Neuronal stem cell (in vitro differentiated cells): ENCODE measurements at regions not wholly inside any gene's neighbourhood (a gene's known extent, or its start where the extent isn't known, plus 50 kb on each side); places are given as distances from the start of the nearest gene placed in this dataset.
A peak's percentile ranks its signal among the peaks of the same experiment; 100 is the strongest.

ENCODE experiments used
- DNase-seq: peaks from one replicate; pipeline ENCODE4 v3.0.0-alpha.2; 2013; ENCODE audit warnings: low spot score
- H2AFZ ChIP-seq: one replicate; pipeline ENCODE4 v1.6.1; 2013; ENCODE audit warnings: mild to moderate bottlenecking, low read length, inconsistent platforms
- H2AK5ac ChIP-seq: 2 replicates; pipeline ENCODE4 v1.6.1; 2013; ENCODE audit warnings: low read depth, mild to moderate bottlenecking, inconsistent platforms, low read length, moderate library complexity, mixed read lengths
- H2BK120ac ChIP-seq: 2 replicates; pipeline ENCODE4 v1.6.1; 2013; ENCODE audit warnings: low read depth, mild to moderate bottlenecking, inconsistent platforms, low read length, moderate library complexity, mixed read lengths
- H2BK12ac ChIP-seq: one replicate; pipeline ENCODE4 v1.6.1; 2013; ENCODE audit warnings: low read length, inconsistent platforms
- H2BK15ac ChIP-seq: 2 replicates; pipeline ENCODE4 v1.6.1; 2013; ENCODE audit warnings: mild to moderate bottlenecking, low read length, inconsistent platforms, mixed read lengths
- H2BK5ac ChIP-seq: one replicate; pipeline ENCODE4 v1.6.1; 2013; ENCODE audit warnings: inconsistent platforms, mild to moderate bottlenecking, low read length, moderate library complexity
- H3K14ac ChIP-seq: one replicate; pipeline ENCODE4 v1.6.1; 2013; ENCODE audit warnings: low read length, inconsistent platforms
- H3K18ac ChIP-seq: 2 replicates; pipeline ENCODE4 v1.6.1; 2013; ENCODE audit warnings: low read length, inconsistent platforms
- H3K23ac ChIP-seq: 2 replicates; pipeline ENCODE4 v1.6.1; 2013; ENCODE audit warnings: low read depth, mild to moderate bottlenecking, mixed read lengths, low read length, inconsistent platforms; ENCODE audit not compliant: poor library complexity
- H3K27ac ChIP-seq: replicated peaks from 3 replicates; pipeline ENCODE4 v1.5.1; 2013; ENCODE audit warnings: low read length, inconsistent platforms
- H3K27me3 ChIP-seq, 3 experiments: 2 replicates each; pipeline ENCODE4 v1.6.1; 2013; ENCODE audit warnings: low read length in 3 of 3, mild to moderate bottlenecking in 2 of 3, inconsistent platforms in 1 of 3, low read depth in 1 of 3, mixed read lengths in 1 of 3, moderate library complexity in 1 of 3; ENCODE audit not compliant: control insufficient read depth in 3 of 3, insufficient read depth in 3 of 3
- H3K36me3 ChIP-seq, 2 donors: replicated peaks in 1 of 2; 2 replicates each; pipeline ENCODE4 v1.6.1; 2013; ENCODE audit warnings: low read length in 2 of 2; ENCODE audit not compliant: control insufficient read depth in 2 of 2, insufficient read depth in 2 of 2
- H3K4ac ChIP-seq: 2 replicates; pipeline ENCODE4 v1.6.1; 2013; ENCODE audit warnings: inconsistent platforms, mild to moderate bottlenecking, low read length, moderate library complexity
- H3K4me1 ChIP-seq, 2 donors: 1 replicate in 1 of 2; 2 replicates in 1 of 2; pipeline ENCODE4 v1.6.1; 2013; ENCODE audit warnings: low read length in 2 of 2, low read depth in 1 of 2; ENCODE audit not compliant: control insufficient read depth in 2 of 2, insufficient read depth in 1 of 2
- H3K4me2 ChIP-seq: one replicate; pipeline ENCODE4 v1.6.1; 2013; ENCODE audit warnings: mild to moderate bottlenecking, low read length, inconsistent platforms; ENCODE audit not compliant: insufficient read depth, poor library complexity, severe bottlenecking
- H3K4me3 ChIP-seq, 2 donors: 2 replicates each; pipeline ENCODE4 v1.5.1; 2013; ENCODE audit warnings: low read length in 2 of 2, mild to moderate bottlenecking in 2 of 2, inconsistent platforms in 1 of 2, moderate library complexity in 1 of 2
- H3K79me1 ChIP-seq: one replicate; pipeline ENCODE4 v1.6.1; 2013; ENCODE audit warnings: low read depth, mild to moderate bottlenecking, inconsistent platforms, low read length, moderate library complexity
- H3K9ac ChIP-seq: one replicate; pipeline ENCODE4 v1.6.1; 2013; ENCODE audit warnings: mild to moderate bottlenecking, low read depth, low read length, inconsistent platforms; ENCODE audit not compliant: poor library complexity
- H3K9me3 ChIP-seq, 2 donors: replicated peaks in 1 of 2; 2 replicates each; pipeline versions ENCODE3 to v1.6.1; 2013; ENCODE audit warnings: low read length in 2 of 2, mild to moderate bottlenecking in 2 of 2, inconsistent platforms in 1 of 2, low read depth in 1 of 2, mixed read lengths in 1 of 2, moderate library complexity in 1 of 2; ENCODE audit not compliant: control insufficient read depth in 2 of 2, insufficient read depth in 1 of 2
- H4K8ac ChIP-seq: one replicate; pipeline ENCODE4 v1.6.1; 2013; ENCODE audit warnings: low read depth, mild to moderate bottlenecking, inconsistent platforms, low read length, moderate library complexity
- H4K91ac ChIP-seq: one replicate; pipeline ENCODE4 v1.6.1; 2013; ENCODE audit warnings: low read length, low read depth, mild to moderate bottlenecking, inconsistent platforms; ENCODE audit not compliant: poor library complexity
- WGBS, 2 donors: extraction: QIAGEN DNeasy Blood & Tissue Kit; methylation state at CpG; one replicate each; pipeline ENCODE4 v1.1.7; 2013; ENCODE audit warnings: missing lambda C conversion rate in 2 of 2, mixed read lengths in 1 of 2; ENCODE audit not compliant: insufficient read length in 2 of 2, insufficient replicate concordance in 1 of 2; ENCODE audit errors: extremely low coverage in 2 of 2; 5-methylcytosine and 5-hydroxymethylcytosine counted together

- no peaks in the 10 kb centered on the region for H3K9me3 ChIP-seq
- H3K27me3 ChIP-seq: no peaks in the 10 kb centered on the region
- no peaks in the 10 kb centered on the region for H3K4me1 ChIP-seq
- no peak overlapping the region for H3K27ac ChIP-seq
- no CpG with 5 or more reads among the region's 7 CpGs for WGBS, 2 donors
- H3K9ac ChIP-seq: no peak overlapping the region
- H3K36me3 ChIP-seq: no peaks in the 10 kb centered on the region
- no peak overlapping the region for H2BK15ac ChIP-seq
- H2BK12ac ChIP-seq: no peak overlapping the region
- no peaks in the 10 kb centered on the region for H3K79me1 ChIP-seq
- no peak overlapping the region for H3K4ac ChIP-seq
- H4K8ac ChIP-seq: no peak overlapping the region
- H2BK120ac ChIP-seq: no peak overlapping the region
- no peak overlapping the region for H2BK5ac ChIP-seq
- no peak overlapping the region for H3K18ac ChIP-seq
- DNase-seq: no peak
- no peak overlapping the region for H3K4me3 ChIP-seq
- H4K91ac ChIP-seq: no peak overlapping the region
- no peak overlapping the region for H2AFZ ChIP-seq
- no peak overlapping the region for H2AK5ac ChIP-seq
- no peak overlapping the region for H3K23ac ChIP-seq
- H3K4me2 ChIP-seq: no peak overlapping the region
- H3K14ac ChIP-seq: no peak overlapping the region
Observed at GRCh38 chr13:60303166-60303565, 93.9 kb upstream of the TDRD3 start.

- DNase-seq: no peak
- no peak overlapping the region for H2BK12ac ChIP-seq
- peaks cover 1 to 5% of the 10 kb centered on the region in 2 donors for H3K4me1 ChIP-seq
- H2BK15ac ChIP-seq: no peak overlapping the region
- H3K4me3 ChIP-seq: no peak overlapping the region
- H3K36me3 ChIP-seq: no peaks in the 10 kb centered on the region
- H2AFZ ChIP-seq: peak overlapping the region; percentile 72
- no peak overlapping the region for H2BK120ac ChIP-seq
- H4K91ac ChIP-seq: no peak overlapping the region
- no peak overlapping the region for H3K9ac ChIP-seq
- no CpG with 5 or more reads among the region's 4 CpGs for WGBS, 2 donors
- H3K27ac ChIP-seq: no peak overlapping the region
- no peaks in the 10 kb centered on the region for H3K9me3 ChIP-seq
- no peaks in the 10 kb centered on the region for H3K27me3 ChIP-seq
- no peak overlapping the region for H4K8ac ChIP-seq
- H3K4me2 ChIP-seq: no peak overlapping the region
- no peak overlapping the region for H3K4ac ChIP-seq
- H3K14ac ChIP-seq: no peak overlapping the region
- H3K18ac ChIP-seq: no peak overlapping the region
- no peaks in the 10 kb centered on the region for H3K79me1 ChIP-seq
- H2BK5ac ChIP-seq: no peak overlapping the region
- no peak overlapping the region for H2AK5ac ChIP-seq
- H3K23ac ChIP-seq: no peak overlapping the region
Observed at GRCh38 chr13:60311527-60311926, 85.5 kb upstream of the TDRD3 start.

GRCh38 chr13:60312851-60313505 lies 84.0 kb upstream of the TDRD3 start:
- H4K91ac ChIP-seq: no peak overlapping the region
- H3K9ac ChIP-seq: no peak overlapping the region
- H2BK12ac ChIP-seq: no peak overlapping the region
- no peak overlapping the region for H3K23ac ChIP-seq
- H3K36me3 ChIP-seq: no peaks in the 10 kb centered on the region
- no peak overlapping the region for H2AK5ac ChIP-seq
- H3K27ac ChIP-seq: no peak overlapping the region
- H3K4me3 ChIP-seq: no peak overlapping the region
- WGBS, 2 donors: no CpG with 5 or more reads among the region's 5 CpGs
- no peak overlapping the region for H3K14ac ChIP-seq
- peaks cover 4 to 5% of the 10 kb centered on the region in 2 donors for H3K4me1 ChIP-seq
- no peak overlapping the region for H2BK5ac ChIP-seq
- no peak overlapping the region for H3K4me2 ChIP-seq
- H2BK15ac ChIP-seq: no peak overlapping the region
- no peak overlapping the region for H2BK120ac ChIP-seq
- no peaks in the 10 kb centered on the region for H3K79me1 ChIP-seq
- H4K8ac ChIP-seq: no peak overlapping the region
- no peak overlapping the region for H2AFZ ChIP-seq
- H3K18ac ChIP-seq: no peak overlapping the region
- DNase-seq: no peak
- no peak overlapping the region for H3K4ac ChIP-seq
- H3K9me3 ChIP-seq: no peaks in the 10 kb centered on the region
- no peaks in the 10 kb centered on the region for H3K27me3 ChIP-seq

- no CpG with 5 or more reads among the region's 3 CpGs for WGBS, 2 donors
- Histone ChIP-seq H3K27ac (no peak overlapping the region), H3K14ac (no peak overlapping the region), H3K79me1 (no peaks in the 10 kb centered on the region), H3K18ac (no peak overlapping the region), H3K9me3 (no peaks in the 10 kb centered on the region), H3K4me2 (no peak overlapping the region), H2BK120ac (no peak overlapping the region), H3K4me3 (no peak overlapping the region), H3K36me3 (no peaks in the 10 kb centered on the region), H2BK12ac (no peak overlapping the region), H4K8ac (no peak overlapping the region), H3K27me3 (no peaks in the 10 kb centered on the region), H4K91ac (no peak overlapping the region), H2BK5ac (no peak overlapping the region), H2AFZ (peak overlapping the region; percentile 43), H2BK15ac (no peak overlapping the region), H2AK5ac (no peak overlapping the region), H3K4me1 (peaks cover 2 to 3% of the 10 kb centered on the region in 2 donors), H3K4ac (no peak overlapping the region), H3K9ac (no peak overlapping the region), H3K23ac (no peak overlapping the region)
- no peak for DNase-seq
Observed at GRCh38 chr13:60318186-60318585, 78.8 kb upstream of the TDRD3 start.
